ENCODE measurements at regions not wholly inside any gene's neighbourhood (a gene's known extent, or its start where the extent isn't known, plus 50 kb on each side); places are given as distances from the start of the nearest gene placed in this dataset.

DNA sequence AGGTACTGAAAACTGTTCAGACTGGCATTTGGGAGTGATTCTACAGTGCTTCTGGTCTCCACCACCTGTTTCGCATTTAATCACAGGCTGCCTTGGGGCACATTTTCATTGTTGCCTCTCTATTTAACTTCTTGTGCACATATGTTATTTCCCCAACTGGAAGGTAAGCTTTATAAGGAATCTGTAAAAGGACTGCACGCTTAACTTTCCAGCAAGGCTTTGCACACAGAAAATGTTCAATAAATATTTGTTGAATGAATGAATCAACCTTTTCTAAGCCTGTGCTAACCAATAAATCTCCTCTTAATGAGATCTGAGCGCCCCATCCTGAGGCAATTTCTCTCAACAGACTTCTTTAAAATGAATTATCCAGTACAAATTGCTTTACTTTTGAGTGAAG lies 84.3 kb upstream of the ARHGAP29 start:
- no peak for TF ChIP-seq POLR2A (IDR thresholded peaks at IDR 0.05)
- TF ChIP-seq CTCF (IDR thresholded peaks at IDR 0.05) = no peak
- peaks cover 0 to 11% of the 10 kb centered on the region in 2 donors for H3K4me1 ChIP-seq (replicated peaks in 1 of 2)
- H3K4me3 ChIP-seq = no peak overlapping the region
- H3K27me3 ChIP-seq = no peaks in the 10 kb centered on the region
- intact Hi-C loops (cut with DNase I) = no loop called here
- H3K36me3 ChIP-seq (replicated peaks in 1 of 2) = no peaks in the 10 kb centered on the region
- no peak for DNase-seq
- H3K9me3 ChIP-seq (replicated peaks in 1 of 3) = no peaks in the 10 kb centered on the region
- no peak overlapping the region for H3K27ac ChIP-seq
- 85 to 96% (median 90%) methylated on average over 3 of the region's 3 CpGs for WGBS, 4 donors

GRCh38 chr1:94319319-94320102 lies 82.1 kb upstream of the ARHGAP29 start:
- Histone ChIP-seq H3K4me1 (replicated peaks in 1 of 2) (no peaks in the 10 kb centered on the region), H3K27me3 (no peaks in the 10 kb centered on the region), H3K27ac (peak overlapping the region in 2 of 5 donors; percentile 26 to 52), H3K9me3 (replicated peaks in 1 of 3) (no peaks in the 10 kb centered on the region), H3K36me3 (replicated peaks in 1 of 2) (no peaks in the 10 kb centered on the region), H3K4me3 (no peak overlapping the region)
- peak in 1 of 2 donors; percentile 20 for TF ChIP-seq POLR2A (IDR thresholded peaks at IDR 0.05)
- TF ChIP-seq CTCF (IDR thresholded peaks at IDR 0.05) = no peak
- 67 to 76% (median 73%) methylated on average over 8 of the region's 8 CpGs for WGBS, 4 donors
- DNase-seq = no peak
- intact Hi-C loops (cut with DNase I) = no loop called here

DNA sequence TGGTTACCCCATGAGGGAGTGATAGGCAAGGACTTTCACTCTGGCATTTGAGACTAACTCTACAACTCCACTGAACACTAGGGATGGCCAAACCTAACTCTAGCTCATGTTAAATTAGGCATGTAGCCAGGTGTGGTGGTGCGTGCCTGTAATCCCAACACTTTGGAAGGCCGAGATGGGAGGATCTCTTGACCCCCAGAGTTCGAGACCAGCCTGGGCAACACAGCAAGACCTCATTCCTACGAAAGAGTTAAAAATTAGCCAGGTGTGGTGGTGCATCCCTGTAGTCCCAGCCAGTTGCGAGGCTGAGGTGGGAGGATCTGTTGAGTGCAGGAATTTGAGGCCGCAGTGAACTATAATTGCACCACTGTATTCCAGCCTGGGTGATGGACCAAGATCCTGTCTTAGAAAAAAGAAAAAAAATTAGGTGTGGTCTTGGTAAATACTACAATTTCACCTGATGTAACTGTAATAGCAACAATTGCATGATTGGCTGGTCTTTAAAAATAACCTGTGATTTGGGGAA lies 81.2 kb upstream of the ARHGAP29 start:
- no peak for TF ChIP-seq CTCF (IDR thresholded peaks at IDR 0.05)
- WGBS, 4 donors = 88 to 95% (median 90%) methylated on average over 6 of the region's 6 CpGs
- Histone ChIP-seq H3K36me3 (replicated peaks in 1 of 2) (no peaks in the 10 kb centered on the region), H3K9me3 (replicated peaks in 1 of 3) (no peaks in the 10 kb centered on the region), H3K27ac (no peak overlapping the region), H3K27me3 (no peaks in the 10 kb centered on the region), H3K4me3 (no peak overlapping the region), H3K4me1 (replicated peaks in 1 of 2) (no peaks in the 10 kb centered on the region)
- intact Hi-C loops (cut with DNase I) = no loop called here
- no peak for DNase-seq

DNA sequence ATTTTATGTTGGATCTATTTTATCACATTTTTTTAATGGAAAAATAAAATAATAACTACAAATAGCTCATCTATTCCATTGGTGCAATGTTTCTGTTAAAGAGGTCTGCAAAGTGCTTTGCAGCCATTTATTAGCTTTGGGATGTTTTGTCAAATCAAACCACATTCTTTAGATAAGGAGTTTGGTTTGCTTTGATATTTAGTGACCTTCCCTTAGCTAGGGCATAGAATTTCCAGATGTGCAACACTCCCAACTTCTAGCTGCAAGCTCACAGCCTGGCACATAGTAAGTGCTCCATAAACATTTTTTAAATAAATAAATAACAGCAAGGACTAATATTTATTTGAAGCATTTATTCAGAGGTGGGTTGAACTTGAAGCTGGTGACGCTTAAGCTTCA lies 80.4 kb upstream of the ARHGAP29 start:
- 95 to 100% (median 96%) methylated on average over 1 of the region's 1 CpG for WGBS, 4 donors
- DNase-seq = no peak
- Histone ChIP-seq H3K4me1 (replicated peaks in 1 of 2) (no peaks in the 10 kb centered on the region), H3K27ac (no peak overlapping the region), H3K27me3 (no peaks in the 10 kb centered on the region), H3K9me3 (replicated peaks in 1 of 3) (no peaks in the 10 kb centered on the region), H3K4me3 (no peak overlapping the region), H3K36me3 (replicated peaks in 1 of 2) (no peaks in the 10 kb centered on the region)
- TF ChIP-seq CTCF (IDR thresholded peaks at IDR 0.05) (no peak), POLR2A (IDR thresholded peaks at IDR 0.05) (no peak)
- intact Hi-C loops (cut with DNase I) = no loop called here

All from adrenal gland (tissue), 9 donors.